ENCODE measurements at regions not wholly inside any gene's neighbourhood (a gene's known extent, or its start where the extent isn't known, plus 50 kb on each side); places are given as distances from the start of the nearest gene placed in this dataset.
"Not testable (repeated sequence)": the region's sequence is repeated elsewhere in the genome, so short reads cannot be mapped to it uniquely, and the experiment has no call there.

DNA sequence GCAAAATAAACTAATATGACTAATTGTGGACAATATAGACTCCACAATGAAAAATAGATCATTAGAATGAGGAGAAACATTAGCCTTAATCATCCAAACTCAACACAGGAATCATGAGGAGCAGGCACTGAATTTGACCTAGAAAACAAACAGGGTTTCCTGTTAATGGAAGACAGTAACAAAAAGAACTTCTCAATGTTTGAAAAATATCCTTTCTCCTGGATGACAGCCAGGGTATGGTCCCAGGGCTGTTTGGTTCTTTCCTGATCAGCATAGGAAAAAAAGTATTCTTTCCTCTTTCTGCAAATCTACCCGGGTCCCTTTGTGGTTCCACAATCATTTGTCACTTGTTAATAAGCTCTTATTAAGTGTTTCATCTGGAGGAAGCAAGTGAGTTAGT is 145.3 kb upstream of the SVIL start:
- H3K4me1 Mint-ChIP-seq: peaks cover 6% of the 10 kb centered on the region
- TF ChIP-seq, protein P1, sequence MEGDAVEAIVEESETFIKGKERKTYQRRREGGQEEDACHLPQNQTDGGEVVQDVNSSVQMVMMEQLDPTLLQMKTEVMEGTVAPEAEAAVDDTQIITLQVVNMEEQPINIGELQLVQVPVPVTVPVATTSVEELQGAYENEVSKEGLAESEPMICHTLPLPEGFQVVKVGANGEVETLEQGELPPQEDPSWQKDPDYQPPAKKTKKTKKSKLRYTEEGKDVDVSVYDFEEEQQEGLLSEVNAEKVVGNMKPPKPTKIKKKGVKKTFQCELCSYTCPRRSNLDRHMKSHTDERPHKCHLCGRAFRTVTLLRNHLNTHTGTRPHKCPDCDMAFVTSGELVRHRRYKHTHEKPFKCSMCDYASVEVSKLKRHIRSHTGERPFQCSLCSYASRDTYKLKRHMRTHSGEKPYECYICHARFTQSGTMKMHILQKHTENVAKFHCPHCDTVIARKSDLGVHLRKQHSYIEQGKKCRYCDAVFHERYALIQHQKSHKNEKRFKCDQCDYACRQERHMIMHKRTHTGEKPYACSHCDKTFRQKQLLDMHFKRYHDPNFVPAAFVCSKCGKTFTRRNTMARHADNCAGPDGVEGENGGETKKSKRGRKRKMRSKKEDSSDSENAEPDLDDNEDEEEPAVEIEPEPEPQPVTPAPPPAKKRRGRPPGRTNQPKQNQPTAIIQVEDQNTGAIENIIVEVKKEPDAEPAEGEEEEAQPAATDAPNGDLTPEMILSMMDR (IDR thresholded peaks at IDR 0.05; ENCODE audit: unreplicated experiment in 3 of 3): no peak
- H3K4me3 Mint-ChIP-seq: no peak overlapping the region
- peaks cover 4% of the 10 kb centered on the region for H3K9me3 Mint-ChIP-seq
- no peaks in the 10 kb centered on the region for H3K36me3 Mint-ChIP-seq (ENCODE audit: low read depth)
- H3K27ac Mint-ChIP-seq: peak overlapping the region in 2 of 3 experiments; percentile 16 to 53
- H3K27me3 Mint-ChIP-seq (ENCODE audit: low read depth): peaks cover 10% of the 10 kb centered on the region

DNA sequence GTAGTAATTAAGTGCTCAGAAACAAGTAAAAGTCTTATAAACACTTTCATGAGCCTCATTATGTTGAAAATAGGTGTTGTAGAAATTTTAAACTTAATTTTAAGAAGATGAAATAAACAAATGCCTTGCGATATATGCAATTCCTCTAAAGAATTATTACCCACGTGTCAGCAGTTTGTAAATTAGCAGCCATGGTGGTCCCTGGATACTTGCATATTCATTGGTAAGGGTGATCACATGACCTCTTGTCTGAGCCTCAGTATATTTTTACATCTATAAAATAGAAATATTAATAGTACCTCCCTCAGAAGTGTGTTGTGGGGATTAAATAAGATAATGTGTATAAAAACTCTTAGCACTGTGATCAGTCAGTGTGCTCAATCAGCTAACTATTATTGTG is 141.5 kb upstream of the SVIL start:
- H3K27me3 Mint-ChIP-seq (ENCODE audit: low read depth): peaks cover 14% of the 10 kb centered on the region
- peaks cover 4% of the 10 kb centered on the region for H3K9me3 Mint-ChIP-seq
- TF ChIP-seq, protein P1 (IDR thresholded peaks at IDR 0.05; ENCODE audit: unreplicated experiment in 3 of 3): no peak
- no peak overlapping the region for H3K4me3 Mint-ChIP-seq
- H3K27ac Mint-ChIP-seq: peak overlapping the region in 1 of 3 experiments; percentile 18
- peaks cover 14% of the 10 kb centered on the region for H3K4me1 Mint-ChIP-seq
- H3K36me3 Mint-ChIP-seq (ENCODE audit: low read depth): no peaks in the 10 kb centered on the region

DNA sequence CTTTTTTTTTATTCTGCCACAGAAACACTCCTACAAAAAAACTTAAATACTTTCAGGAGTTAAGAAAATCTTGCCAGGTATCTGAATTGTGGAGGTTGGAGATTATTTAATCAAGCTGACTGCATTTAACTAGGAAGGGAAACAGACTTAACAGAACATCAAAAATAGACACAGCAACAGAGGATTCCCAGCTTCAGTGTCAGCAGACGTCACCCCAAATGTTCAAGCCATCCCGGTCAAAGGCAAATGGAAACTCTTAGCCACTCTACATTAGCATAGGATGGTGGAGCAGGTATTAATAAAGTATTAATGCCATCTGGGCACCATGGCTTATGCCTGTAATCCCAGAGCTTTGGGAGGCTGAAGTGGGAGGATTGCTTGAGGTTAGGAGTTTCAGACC is 139.7 kb upstream of the SVIL start:
- Mint-ChIP-seq H3K36me3 (ENCODE audit: low read depth) (no peaks in the 10 kb centered on the region), H3K4me1 (peaks cover 18% of the 10 kb centered on the region), H3K9me3 (peaks cover 11% of the 10 kb centered on the region), H3K27me3 (ENCODE audit: low read depth) (peaks cover 14% of the 10 kb centered on the region), H3K27ac (peak overlapping the region in 1 of 3 experiments; percentile 40), H3K4me3 (no peak overlapping the region)
- TF ChIP-seq, protein P1 (IDR thresholded peaks at IDR 0.05; ENCODE audit: unreplicated experiment in 3 of 3): no peak

DNA sequence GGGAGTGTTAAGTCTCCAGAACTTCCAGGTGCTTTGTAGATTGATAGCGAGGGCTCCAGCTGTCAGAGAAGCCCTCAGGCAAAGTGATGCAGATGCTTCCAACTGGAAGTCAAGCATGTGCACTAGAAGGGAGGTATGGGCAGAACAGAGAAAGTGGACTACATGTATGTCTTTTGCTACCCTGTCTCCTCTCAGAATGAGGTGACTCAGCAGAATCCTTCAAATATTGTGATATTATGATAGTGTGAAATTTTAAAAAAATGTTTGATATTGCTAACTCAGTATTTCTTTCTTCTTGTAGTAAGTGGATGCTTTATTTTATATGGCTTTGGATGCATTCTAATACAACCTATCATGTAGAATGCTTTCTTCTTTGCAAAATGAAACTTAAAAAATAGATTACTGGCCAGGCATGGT is 138.9 kb upstream of the SVIL start:
- H3K27me3 Mint-ChIP-seq (ENCODE audit: low read depth): peaks cover 8% of the 10 kb centered on the region
- H3K4me3 Mint-ChIP-seq: no peak overlapping the region
- TF ChIP-seq, protein P1 (IDR thresholded peaks at IDR 0.05; ENCODE audit: unreplicated experiment in 3 of 3): no peak
- peak overlapping the region in 1 of 3 experiments; percentile 81 for H3K27ac Mint-ChIP-seq
- H3K4me1 Mint-ChIP-seq: peaks cover 18% of the 10 kb centered on the region
- peaks cover 7% of the 10 kb centered on the region for H3K9me3 Mint-ChIP-seq
- H3K36me3 Mint-ChIP-seq (ENCODE audit: low read depth): no peaks in the 10 kb centered on the region

DNA sequence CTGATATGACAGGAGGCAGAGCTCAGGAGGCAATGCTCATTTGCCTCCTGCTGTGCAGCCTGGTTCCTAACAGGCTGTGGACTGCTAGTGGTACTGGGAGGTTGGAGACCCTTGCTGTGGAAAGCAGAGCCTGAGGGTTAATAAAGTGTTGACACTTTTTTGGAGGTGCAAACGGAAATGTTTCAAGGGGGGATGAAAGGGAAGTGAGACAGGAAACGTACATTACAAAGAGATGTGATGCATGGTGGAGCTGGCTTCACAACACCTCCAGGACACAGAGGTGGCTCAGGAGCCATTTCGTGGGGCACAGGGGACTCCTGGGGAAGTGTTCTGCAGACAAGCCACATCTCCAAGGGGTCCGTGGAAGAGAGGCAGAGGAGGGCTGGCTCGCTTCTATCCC is 137.6 kb upstream of the SVIL start:
- Mint-ChIP-seq H3K9me3 (peaks cover 7% of the 10 kb centered on the region), H3K27me3 (ENCODE audit: low read depth) (peaks cover 10% of the 10 kb centered on the region), H3K36me3 (ENCODE audit: low read depth) (no peaks in the 10 kb centered on the region), H3K27ac (peak overlapping the region in 1 of 3 experiments; percentile 81), H3K4me1 (peaks cover 18% of the 10 kb centered on the region), H3K4me3 (no peak overlapping the region)
- TF ChIP-seq, protein P1 (IDR thresholded peaks at IDR 0.05; ENCODE audit: unreplicated experiment in 3 of 3): no peak

DNA sequence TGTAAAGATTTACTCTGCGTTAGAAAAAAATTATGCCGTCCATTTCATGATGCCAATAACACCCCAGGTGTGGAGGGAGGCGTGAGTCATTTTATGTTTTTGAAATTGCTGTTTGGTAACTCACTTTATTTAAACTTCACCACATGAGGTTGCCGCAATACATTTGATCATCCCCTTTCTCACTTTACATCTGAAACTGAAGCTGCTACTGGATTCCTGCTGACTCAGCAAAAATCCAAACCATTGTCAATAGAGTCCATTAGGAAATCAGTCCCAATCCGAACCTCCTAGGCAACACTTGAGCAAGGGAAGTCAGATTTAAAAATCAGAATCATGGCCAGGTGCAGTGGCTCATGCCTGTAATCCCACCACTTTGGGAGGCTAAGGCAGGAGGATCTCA is 136.6 kb upstream of the SVIL start:
- TF ChIP-seq, protein P1 (IDR thresholded peaks at IDR 0.05; ENCODE audit: unreplicated experiment in 3 of 3): no peak
- peaks cover 18% of the 10 kb centered on the region for H3K4me1 Mint-ChIP-seq

DNA sequence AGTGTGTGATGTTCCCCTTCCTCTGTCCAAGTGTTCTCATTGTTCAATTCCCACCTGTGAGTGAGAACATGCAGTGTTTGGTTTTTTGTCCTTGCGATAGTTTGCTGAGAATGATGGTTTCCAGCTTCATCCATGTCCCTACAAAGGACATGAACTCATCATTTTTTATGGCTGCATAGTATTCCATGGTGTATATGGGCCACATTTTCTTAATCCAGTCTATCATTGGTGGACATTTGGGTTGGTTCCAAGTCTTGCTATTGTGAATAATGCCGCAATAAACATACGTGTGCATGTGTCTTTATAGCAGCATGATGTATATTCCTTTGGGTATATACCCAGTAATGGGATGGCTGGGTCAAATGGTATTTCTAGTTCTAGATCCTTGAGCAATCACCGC is 134.5 kb upstream of the SVIL start:
- H3K4me3 Mint-ChIP-seq; H3K27ac Mint-ChIP-seq; H3K36me3 Mint-ChIP-seq (ENCODE audit: low read depth): not testable (repeated sequence)

More for the DNA sequence above, 136.6 kb upstream of the SVIL start:
- Mint-ChIP-seq H3K9me3 (peaks cover 7% of the 10 kb centered on the region), H3K27ac (no peak overlapping the region), H3K4me3 (no peak overlapping the region), H3K27me3 (ENCODE audit: low read depth) (peaks cover 7% of the 10 kb centered on the region), H3K36me3 (ENCODE audit: low read depth) (no peaks in the 10 kb centered on the region)

More for the DNA sequence above, 134.5 kb upstream of the SVIL start:
- not testable (repeated sequence) for H3K9me3 Mint-ChIP-seq; H3K27me3 Mint-ChIP-seq (ENCODE audit: low read depth)
- H3K4me1 Mint-ChIP-seq: peaks cover 14% of the 10 kb centered on the region

Data from nephron (organoid).